SK-N-SH treated with all-trans-retinoic acid at 6 μM for 48 hours (cell line): ENCODE measurements at regions not wholly inside any gene's neighbourhood (a gene's known extent, or its start where the extent isn't known, plus 50 kb on each side); places are given as distances from the start of the nearest gene placed in this dataset.

Experiments used
- CSDC2 ChIP-seq: fragments of 250-450 bp; sonication (Bioruptor Pico); IDR thresholded peaks from 2 replicates; pipeline ENCODE4 v1.5.0; 2020; ENCODE audit warnings: mild to moderate bottlenecking, moderate library complexity
- ISL1 ChIP-seq: fragments of 250-450 bp; sonication (Bioruptor Pico); IDR thresholded peaks from 2 replicates; pipeline ENCODE4 v2.1.2; 2022; ENCODE audit warnings: mild to moderate bottlenecking, moderate library complexity

- TF ChIP-seq ISL1 (CRISPR knock-in tag) (no peak), CSDC2 (CRISPR knock-in tag) (no peak)
Observed at GRCh38 chr4:155530857-155531256, 135.8 kb upstream of the GUCY1A1 start.
